ENCODE measurements at regions not wholly inside any gene's neighbourhood (a gene's known extent, or its start where the extent isn't known, plus 50 kb on each side); places are given as distances from the start of the nearest gene placed in this dataset.

DNA sequence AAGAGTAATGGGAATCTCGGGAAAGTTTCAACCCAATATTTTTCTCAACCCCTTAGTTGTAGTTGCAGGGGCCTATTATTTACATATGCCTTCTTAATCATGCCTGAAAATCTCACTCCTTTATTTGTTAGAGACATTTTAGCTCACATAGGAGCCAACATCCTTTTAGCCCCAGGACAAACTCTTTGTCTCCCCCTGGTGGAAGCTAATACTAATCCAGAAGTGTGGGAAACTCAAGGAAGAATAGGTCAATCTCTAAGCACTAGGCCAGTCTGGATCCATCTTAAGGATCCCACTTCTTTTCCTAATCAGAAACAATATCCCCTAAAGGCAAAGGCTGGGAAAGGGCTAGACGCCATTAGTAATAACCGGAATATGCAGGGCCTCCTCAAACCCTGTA, 550.9 kb upstream of the PKDCC start:
- no peak for DNase-seq

DNA sequence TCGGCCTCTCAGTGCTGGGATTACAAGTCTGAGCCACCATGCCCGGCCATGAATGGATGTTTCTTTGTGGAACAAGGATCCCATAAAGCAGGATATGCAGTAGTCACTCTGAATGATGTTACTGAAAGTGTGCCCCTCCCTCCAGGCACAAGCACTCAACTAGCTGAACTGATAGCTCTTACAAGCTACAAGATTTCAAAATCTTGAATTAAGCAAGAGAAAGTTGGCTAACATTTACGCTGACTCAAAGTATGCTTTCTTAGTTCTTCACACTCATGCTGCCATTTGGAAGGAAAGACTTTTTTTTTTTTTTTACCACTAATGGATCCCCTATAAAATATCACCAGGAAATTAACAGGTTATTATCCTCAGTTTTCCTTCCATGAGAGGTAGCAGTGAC, 549.0 kb upstream of the PKDCC start:
- no peak for DNase-seq

DNA sequence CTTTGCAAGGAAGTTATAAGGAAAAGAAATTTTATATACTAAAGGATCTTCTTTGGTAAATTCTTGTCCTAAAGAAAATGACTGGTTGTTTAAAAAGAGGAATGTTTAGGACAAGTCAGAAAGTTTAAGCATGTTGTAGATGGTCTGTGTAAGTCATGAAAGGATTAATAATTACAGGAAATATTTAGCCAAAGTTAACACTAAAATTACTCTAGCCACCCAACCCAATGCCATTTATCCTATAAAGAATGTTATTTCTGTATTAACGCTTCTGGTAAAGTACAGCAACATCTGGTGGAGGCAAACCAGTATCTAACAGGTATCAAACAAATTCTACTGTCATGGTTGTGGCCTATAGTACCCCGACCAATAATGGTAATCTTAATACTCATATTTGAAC, 546.9 kb upstream of the PKDCC start:
- no peak for DNase-seq

DNA sequence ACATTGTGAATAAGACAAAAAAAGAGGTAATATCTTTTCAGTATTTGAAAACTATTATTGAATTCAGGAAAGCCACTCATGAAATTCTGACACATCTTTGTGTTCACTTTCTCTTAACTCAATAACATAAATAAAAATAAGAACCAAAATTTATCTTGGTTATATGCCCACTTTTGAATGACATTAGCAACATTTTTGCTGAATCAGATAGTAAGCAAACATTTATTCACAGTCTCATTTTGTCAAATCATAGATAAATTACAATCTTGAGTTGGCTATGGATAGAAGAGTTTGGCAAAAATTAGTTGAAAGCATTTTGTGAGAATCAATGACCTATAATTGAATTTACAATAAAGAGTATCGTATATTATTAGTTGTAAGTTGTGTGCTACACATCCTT, 545.1 kb upstream of the PKDCC start:
- DNase-seq = no peak

DNA sequence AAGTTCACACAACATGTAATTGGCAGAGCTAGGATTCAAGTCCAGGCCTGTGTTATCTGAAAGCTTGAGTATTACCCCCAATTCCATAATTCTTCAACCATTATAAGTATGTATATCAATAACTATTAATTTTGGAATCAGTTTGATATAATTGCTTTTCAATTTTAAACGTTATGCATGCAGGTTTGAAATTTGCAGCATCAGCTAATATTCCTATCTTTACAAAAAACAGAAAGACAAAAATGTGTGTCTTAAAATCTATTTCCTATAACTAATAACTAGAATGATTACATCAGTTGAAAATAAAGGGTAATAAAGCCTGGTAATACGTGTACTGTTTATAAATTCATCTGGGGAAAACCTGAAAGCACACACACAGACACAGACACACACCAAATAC, 543.3 kb upstream of the PKDCC start:
- no peak for DNase-seq

DNA sequence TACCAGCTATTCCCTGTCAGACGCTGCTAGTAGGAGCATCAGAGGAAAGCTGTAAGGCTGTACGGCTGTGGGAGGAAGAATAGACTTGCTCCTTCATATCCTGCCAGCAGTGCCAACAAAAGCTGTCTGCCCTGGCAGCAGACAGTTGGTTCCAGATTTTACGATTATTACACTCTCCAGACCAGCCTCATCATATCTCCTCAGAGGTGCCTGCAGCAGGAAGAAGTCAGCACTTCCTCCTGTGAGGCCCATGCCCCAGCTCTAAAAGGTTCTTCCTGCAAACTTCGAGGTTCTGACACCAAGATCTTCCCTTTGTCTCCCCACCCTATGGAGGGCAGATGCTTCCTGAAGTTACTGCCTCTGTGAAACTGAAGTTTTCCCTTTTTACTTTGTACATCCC, 537.7 kb upstream of the PKDCC start:
- DNase-seq = no peak

DNA sequence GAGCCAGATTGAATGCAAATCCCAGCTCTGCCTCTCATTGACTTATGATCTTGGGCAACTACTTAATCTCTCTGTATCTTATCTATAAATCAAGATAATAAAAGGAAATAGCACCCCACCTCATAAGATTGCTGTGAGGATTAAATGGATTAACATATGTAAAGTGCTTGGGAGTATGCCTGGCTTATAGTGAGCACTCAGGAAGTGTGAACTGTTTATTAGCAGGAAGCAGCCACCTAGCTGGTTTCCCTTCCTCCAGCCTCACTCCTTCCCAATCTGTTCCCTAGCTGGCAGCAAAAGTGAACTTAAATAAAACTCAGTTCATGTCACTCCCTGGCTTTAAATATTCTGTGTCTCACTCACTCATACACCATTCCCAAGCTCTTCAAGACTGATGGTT, 526.6 kb upstream of the PKDCC start:
- no peak for DNase-seq

DNA sequence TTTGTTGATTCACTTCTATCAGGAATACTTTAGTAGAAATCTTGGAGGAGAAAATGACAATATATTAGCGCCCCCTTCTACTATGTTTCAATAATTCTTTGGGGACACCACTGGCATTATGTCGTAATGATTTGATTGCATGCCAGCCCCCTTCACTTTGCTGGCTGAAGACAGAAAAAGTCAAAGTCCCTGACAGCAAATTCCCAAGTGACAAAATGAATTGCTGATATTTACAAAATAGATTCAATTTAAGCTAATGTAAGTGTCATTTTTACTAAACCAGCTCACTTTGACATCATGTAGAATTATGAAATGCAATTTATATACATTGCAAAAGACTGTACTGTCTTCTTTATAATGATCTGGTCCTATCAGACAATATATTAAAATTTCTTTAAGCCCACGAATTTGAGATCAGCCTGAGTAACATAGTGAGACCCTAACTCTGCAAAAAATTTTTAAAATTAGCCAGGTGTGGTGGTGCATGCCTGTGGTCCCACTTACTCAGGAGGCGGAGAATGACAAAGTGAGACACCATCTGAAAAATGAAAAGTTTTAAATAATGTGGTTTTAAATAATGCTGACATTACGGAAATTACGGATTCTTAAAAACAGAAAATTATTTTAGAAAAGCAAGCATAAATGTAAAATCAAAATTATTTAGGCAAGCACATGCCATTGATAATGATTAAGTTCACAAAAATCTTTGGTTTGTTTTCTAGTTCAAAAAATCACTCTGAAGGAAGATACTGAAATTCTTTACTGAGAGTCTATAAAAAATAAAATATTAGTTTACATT, 520.1 kb upstream of the PKDCC start:
- DNase-seq = no peak

DNA sequence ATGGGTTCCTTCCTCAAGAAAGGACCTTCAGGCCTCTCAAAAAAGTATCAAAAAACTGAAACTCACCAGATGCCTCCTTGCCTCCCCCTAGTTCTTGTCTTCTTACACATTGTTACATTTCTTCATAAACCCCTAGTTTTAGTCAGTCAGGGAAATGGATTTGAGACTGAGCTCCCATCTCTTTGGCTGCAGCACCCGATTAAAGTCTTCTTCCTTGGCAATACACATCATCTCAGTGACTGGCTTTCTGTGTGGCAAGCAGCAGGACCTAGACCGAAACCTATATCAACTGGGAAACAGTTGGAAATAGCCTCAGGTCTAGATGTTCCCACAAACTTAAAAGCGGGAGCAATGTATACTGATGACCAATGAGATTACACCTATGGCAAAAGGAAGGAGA, 512.2 kb upstream of the PKDCC start:
- no peak for DNase-seq

DNA sequence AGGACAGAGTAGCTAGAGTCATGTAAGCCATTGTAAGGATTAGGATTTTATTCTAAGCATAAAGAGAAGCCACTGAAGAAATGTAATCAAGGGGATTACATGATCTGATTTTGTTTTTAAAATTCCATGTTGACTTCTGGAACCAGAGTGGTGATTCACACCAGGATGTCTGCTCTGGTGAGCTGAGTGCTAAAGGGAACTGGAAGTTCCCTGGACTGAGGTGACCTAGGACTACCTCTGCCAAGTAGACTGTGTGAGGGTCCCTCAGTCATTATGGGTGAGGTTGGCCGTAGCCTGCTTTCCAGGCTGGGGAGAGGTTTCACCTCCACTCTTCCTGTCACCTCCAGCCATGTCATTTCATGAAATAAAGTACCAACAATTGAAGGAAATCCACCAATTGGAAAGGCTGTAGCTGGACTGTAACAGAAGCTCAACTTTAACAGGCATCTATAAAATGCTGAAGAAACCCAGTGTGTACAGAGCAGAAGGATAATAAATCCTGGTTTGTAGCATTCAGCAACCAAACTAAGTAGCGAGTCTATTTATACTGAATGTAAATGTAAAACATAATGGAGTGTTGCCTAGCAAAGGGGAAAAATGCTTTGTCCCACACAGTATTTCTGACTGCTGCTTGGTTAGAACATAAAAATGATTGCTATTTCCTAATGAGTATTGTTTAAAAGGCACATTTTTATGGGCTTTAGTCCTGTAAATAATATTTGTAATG, 507.4 kb upstream of the PKDCC start:
- no peak for DNase-seq

DNA sequence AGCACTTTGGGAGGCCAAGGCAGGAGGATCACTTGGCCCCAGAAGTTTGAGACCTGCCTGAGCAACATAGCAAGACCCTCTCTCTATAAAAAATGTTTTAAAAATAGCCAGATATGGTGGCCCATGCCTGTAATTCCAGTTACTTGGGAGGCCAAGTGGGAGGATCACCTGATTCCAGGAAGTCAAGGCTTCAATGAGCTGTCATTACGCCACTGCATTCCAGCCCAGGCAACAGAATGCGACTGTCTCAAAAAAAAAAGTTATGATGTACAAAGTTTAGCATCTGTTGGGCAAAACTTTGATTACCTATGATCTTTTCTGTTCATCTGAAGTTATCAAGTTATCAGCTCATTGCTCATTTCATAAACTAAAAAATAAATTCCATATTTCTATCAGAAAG, 504.1 kb upstream of the PKDCC start:
- no peak for DNase-seq

DNA sequence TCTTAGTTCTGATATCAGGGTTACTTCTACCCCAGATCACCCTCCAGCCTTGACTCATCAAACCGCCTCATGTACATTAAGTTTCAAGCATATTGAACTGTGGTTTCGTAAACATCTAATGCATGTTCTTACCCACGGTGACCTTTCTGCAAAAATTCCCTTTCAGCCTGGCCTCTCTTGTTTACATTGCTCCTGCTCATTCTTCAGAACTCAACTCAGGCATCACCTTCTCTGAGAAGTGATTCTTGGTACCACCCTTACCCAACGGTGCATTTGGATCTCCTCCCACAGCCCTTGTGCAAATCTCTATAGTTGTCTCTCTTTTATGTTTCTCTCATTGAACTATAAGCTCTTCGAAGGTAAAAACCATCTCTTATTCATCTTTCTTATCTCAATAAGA, 503.1 kb upstream of the PKDCC start:
- no peak for DNase-seq

DNA sequence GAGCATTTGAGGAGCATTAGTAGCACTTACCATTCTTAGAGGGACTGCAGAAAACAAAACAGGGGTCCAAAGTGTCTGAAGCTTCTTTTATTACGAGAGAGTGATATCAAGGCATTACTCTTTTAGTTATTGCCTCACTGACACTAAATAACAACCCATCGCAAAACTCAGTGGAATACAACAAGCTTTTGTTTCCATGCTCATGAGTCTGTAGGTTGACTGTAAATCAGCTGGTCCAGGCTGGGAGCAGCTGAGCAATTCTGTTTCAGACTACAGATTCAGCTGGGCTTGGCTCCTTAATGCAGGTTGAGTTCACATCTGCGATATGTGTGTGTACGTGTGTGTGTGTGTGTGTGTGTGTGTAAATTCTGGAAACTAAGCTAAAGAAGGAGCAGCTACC, 501.8 kb upstream of the PKDCC start:
- no peak for DNase-seq

DNA sequence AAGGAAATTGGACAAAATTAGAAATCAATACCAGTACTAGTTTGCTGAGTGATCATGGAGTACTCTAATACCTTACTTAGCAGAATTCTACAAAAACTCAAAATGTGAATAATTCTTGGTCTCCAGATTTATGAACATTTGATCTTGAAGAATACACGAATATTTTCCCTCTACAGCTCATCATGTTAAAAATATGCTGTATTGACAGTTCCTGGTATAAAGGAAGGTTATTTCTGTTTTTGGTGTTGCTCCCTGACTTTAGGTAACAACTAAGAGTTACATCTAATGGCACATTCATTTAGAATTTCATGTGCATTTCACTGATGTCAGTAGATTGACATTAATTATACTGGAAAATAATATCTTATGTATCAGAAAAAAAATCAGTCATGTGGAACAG, 479.2 kb upstream of the PKDCC start:
- no peak for DNase-seq

DNA sequence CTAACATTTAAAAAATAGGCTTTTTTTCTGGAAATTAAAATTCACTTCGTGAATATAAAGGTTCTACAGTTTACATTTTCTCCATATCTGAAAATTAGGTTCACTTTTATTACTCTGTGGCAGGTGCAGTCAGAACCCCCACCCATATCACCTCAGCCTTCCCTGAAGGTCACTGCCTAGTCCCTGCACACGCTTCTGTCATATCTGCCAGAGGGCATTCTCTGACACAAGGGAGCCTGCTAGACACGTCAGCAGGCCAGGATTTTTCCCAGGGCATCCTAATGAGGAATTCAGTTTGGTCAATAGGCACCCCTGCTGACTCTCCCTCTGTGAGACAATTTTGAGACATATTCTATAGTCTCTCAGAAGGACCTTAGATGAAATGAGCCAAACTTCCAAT, 475.7 kb upstream of the PKDCC start:
- DNase-seq = no peak

DNA sequence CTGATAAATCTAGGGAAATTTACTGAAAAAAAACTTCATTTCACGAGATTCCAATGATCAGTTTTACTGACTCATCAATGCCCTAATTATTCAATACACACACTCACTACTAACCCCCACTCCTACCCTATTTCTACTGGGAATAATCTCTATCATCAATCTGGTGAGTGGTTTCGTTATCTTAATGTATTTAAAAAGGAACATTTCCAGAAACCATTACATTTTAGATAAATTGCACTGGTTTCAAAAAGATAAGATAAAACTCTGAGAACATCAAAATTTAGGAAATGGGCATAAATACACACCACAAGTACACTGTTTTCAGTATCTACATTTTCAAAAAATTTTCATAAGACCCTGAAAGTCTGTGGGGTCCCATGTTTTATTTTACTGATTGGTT, 471.4 kb upstream of the PKDCC start:
- no peak for DNase-seq

DNA sequence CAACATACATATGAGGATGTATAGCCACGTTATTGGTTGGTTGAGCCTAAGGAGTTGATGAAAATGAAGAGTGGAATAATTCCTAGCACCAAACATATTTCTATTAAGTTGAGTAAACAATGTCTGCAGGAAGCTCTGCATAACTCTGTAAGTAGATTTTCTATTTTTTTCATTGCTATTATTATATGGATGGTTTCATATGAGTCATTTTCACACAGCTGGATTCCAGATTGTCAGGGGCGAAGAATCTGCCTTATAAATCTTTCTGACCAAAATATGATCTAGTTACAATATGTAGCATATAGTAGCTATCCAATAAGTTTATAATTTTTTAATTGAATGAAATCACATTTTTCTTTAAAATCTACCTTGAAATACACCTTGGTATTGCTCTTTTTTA, 468.0 kb upstream of the PKDCC start:
- DNase-seq = peak; percentile 89

DNA sequence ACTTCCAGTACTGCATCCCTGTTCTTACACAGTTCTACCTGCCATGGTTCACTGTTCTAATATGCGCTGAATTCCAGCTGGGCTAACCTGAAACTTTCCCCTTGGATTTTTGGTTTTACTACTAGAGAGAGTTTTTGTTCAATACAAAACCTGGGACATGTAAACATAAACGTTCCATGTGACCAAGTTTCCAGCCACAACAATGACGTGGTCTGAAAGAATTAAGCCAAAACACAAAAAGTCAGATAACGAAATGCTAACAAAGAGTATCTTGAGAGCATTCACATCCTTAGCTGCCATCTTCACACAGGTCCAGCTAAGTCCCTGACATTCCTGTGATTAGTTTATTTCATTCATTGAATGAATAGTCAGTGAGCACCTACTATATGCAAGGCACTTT, 467.0 kb upstream of the PKDCC start:
- no peak for DNase-seq

DNA sequence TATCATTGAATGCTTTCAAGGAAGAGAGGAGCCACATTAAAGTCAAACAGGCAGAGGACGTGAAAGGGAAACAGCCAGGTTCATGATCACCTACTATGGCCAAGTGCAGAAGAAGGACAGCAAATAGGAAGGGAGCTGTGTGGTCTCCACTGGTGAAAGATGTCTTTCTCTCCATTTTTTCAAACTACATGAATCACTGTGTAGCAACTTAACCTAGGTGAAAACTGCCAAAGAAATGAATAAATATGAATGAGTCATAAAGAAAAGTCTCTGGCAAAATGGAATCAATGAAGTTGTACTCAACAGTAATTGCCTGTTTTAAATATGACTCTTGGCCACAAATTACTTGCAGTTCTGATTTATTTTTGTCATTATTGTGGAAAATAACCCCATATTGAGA, 452.6 kb upstream of the PKDCC start:
- DNase-seq = peak; percentile 52

DNA sequence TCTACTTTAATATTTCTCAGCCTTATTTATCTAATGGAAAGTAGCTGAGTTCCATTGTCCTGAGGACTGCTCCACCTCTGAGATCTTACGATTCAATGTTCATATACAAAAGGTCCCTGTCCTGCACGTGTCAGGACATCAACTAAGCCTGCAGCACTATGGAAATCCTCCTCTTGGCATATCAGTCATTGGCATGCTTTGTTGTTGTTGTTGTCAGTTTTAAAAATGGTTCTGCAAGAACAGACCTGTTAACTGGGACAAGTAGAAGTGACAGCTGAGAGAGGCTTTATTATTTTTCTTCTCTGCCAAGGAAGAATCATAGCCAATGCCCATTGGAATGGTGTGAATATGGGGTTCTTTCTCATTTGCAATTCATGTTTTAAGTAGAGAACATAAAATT, 450.1 kb upstream of the PKDCC start:
- no peak for DNase-seq

DNA sequence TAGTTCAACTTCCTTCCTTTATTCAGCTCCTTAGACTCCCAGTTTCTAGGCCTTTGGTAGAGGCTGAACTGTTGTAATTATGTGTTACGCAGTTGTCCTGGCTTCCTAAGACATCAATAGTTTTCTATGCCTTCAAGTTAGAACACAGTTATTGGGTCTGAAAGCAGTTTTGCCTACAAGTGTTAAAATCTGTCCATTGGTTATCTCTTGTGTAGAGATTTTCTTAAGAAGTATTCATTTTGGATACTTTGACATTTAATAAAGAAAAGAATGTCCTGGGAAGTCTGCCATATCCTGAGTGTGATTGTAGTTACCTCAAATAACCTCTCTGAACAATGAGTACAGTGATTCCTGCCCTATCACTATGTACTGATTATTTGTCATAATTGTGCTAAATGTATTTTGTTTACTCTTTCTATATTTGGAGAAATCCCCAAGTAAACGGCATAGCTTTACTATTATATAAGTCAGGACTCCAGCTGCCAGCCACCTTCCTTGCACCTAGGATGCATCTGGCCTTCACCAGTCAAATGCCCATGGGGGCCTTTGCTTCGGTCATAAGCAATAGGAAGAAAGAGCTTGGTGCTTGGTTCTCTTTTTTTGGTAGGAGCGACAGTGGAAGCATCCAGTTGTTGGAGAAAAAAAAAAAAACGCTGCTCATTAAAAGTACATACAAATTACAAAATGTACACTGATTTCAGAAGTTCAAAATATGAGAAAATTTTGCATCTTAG, 449.5 kb upstream of the PKDCC start:
- DNase-seq = peak; percentile 68

DNA sequence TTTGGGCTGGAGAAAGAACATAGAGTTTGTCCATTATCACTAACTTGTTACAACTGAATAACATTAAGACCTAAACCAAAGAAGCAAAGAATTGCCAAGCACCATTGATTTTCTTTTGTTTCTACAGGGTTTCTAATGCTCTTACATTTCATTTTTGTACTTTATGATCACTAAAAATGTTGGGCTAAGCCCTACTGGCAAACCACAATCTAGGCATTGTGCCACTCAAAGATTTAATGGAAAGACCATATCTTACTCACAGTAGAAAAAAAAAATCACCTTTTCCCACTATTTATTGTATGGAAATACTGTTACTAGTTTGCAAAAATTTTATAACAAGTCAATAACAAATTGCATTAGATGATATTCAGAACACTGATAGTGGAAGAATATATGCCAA, 447.4 kb upstream of the PKDCC start:
- DNase-seq = peak; percentile 54

DNA sequence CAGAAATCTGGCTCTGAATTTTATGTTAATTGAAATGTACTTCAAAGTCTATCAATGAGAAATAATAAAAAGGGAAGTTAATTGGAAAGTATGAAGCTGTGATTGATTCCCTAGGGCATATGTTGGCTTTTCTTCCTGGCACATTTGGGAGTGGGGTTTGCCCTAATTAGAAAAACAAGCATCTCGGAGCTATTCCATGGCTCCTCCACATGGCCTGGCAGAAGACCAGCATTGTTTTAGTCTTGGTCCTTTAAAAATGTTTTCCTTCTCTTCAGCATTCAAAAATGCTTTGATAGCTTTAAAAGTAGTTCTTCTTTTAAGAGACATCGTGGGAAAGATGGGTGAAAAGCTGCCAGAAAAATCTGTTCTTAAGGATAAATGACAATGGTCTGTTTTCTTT, 445.5 kb upstream of the PKDCC start:
- DNase-seq = no peak

DNA sequence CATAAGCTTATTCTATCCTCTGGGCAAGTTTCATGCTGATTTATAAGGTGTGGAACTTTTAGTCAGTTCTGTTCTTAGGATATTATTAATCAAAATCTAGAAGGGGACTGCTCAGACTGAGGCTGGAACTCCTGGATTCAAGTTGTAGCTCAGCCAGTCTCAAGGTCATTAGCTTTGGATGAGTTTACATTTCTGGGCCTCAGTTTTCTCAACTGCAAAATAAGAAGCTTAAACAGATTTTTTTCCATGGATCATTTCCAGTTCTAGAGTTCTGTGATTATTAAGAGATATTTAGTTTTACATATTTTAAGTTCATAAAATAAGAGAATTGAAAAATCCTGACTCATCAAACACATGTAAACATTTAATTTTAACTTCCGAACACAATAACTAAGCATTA, 442.5 kb upstream of the PKDCC start:
- no peak for DNase-seq
